Right kidney (tissue), 1 donor: ENCODE measurements at regions not wholly inside any gene's neighbourhood (a gene's known extent, or its start where the extent isn't known, plus 50 kb on each side); places are given as distances from the start of the nearest gene placed in this dataset.

Source experiments
- DNase-seq: peaks from one replicate; pipeline ENCODE4 v3.0.0-alpha.2; 2016

- no peak for DNase-seq
Measured at GRCh38 chr3:194995922-194996321, 275.0 kb downstream of the XXYLT1 start.

GRCh38 chr3:194996746-194997145, 274.2 kb downstream of the XXYLT1 start:
- no peak for DNase-seq

DNA sequence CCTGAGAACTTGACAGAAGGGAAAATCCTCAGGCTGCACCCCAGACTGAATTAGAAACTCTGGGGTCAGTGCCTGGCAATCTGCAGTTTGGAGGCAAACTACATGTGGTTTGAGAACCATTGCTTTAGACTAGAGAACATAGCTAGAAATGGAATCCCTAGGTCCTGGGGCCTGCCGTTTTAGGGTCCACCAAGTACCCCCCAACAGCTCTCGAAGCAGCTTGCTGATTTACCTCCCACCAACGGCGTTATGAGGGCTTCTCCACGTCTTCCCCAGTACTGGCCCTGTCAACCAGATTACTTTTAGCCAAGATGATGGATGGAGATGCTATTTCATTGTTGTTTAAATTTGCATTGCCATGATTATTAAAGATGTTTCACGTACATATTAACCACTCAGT, 272.5 kb downstream of the XXYLT1 start:
- DNase-seq = no peak

GRCh38 chr3:194998948-194999347, 272.0 kb downstream of the XXYLT1 start:
- DNase-seq = no peak

DNA sequence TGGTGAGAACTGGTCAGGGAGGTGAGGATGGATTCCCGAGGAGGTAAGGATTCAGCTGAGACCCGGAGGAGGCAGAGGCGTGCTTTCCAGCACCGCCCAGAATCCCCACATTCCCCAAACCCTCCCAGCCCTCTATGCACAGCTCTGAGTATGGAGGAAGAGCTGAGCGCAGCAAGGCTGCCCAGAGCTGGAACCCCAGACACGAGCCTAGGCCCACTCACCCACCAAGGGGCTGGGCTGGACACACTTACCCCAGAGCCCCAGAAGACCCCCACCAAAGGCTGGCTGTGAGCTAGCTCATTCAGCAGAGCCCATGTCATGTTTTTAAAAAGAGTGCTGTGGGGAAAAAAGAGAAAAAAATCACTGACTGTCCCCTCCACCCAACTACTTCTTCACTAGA, 271.5 kb downstream of the XXYLT1 start:
- DNase-seq = no peak

DNA sequence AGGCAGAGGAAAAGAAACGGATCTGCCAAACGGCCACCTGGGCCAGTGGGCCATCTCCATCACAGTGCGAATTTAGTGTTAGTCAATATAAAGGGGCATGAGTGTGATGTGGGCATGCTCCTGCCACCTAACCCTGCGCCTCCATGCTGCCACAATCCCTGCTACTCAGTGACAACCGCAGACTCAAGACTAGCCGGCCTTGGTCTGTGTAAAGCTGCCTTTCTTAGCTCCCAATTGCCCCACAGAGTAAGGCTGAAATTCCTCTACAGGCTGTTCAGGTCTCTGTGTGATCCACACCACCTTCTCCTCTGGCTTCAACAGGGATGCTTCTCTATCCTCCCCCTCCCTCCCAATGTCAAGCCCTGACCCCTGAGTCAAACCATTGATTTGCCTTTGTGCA, 269.7 kb downstream of the XXYLT1 start:
- no peak for DNase-seq

DNA sequence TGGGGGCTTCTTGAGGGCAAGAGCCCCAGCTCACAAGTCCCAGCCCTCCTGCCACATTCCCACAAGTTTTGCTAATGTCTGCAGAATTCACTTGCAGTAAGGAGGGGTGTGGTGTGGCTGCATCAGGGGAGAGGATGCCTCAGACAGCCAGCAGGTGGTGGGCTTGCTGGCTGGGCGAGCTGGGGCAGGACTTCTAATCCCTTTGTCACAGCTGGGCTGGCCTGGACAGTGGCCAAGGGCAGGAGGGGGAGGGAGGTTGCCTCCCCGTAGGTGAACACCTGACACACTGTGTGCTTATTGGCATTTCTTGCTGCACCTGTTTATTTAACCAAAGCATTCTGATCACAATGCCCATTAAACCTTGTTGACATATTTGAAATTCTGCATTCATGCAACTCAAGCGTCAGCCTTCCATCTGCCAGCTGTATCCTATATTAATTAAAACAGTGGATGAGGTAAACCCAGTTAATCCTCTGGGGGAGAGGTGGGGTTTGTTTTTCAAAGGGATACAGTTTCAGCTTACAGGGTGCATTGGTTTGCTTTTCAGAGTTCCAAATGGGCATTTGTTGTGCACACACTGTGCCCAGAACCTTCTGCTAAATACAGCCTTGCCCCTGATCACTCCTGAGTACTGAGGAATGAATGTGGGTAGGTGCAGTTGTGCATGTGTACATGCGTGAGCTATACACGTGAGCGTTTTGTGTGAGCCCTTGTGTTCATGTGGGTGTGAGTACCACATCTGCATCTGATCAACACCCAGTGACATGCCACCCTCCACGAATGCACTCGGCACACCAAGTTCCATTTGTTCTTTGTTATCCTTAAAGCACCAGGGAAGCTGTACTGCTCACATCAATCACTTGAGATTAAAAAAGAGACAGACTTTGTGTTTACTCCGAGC, 268.7 kb downstream of the XXYLT1 start:
- peak; percentile 71 for DNase-seq

DNA sequence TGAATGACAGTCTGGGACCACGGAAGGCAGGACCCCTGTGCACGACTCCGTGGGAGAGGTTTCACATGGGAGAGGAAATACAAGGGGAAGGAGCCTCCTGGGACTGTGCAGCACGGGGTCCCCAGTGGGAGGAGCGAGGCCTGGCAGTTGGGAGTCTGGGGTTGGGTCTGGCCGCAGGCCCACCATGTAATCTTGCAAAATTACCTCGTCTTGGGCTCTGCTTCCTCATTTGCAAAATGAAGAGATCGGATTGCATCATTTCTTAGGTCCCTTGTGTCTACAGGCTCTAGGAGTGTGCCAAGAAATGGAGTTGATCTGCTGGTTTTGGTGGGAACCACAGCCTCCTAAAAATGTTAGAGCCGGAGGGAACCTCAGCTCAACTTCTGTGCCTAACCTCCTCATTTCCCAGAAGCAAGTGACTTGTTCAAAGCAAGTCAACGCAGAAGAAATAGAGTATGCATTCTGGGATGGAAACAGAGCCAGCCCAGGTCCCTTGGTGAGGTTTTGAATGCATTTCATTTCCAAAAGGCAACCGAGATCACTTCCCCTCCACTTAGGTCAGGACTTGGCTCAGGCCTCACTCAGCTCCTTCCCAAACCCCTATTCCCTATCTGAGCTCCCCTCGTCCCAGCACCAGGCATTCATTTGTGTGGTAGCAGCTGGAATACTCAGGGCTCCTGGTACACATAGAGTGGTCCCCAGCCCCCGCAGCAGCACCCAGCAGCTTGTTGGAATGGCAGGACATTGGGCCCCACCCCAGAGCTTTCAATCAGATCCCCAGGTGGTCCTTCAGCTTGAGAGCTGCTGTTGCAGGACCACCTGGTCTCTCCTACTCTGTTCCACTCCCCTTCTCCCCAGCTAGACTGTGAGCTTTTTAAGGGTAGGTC, 267.7 kb downstream of the XXYLT1 start:
- DNase-seq = no peak

- no peak for DNase-seq
Measured at GRCh38 chr3:195003893-195004289, 267.1 kb downstream of the XXYLT1 start.

- DNase-seq = no peak
Measured at GRCh38 chr3:195004512-195005250, 266.3 kb downstream of the XXYLT1 start.

DNA sequence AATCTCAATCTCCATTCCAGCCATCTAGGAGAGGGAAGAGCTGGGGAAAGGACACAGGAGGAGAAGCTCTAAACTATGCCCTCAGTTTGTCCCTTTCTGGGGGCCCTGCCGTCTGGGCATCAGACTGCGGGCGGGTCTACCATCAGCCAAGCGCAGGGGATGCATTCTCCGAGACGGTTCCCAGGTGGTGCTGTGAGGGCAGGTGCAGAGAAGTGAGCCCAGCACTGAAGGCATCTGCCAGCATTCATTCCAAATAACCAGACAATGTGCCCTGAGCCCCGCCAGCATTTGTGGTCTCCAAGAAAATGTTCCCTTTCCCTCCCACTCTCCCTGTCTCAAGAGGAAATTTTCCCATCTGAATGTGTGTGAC, 265.7 kb downstream of the XXYLT1 start:
- no peak for DNase-seq

DNA sequence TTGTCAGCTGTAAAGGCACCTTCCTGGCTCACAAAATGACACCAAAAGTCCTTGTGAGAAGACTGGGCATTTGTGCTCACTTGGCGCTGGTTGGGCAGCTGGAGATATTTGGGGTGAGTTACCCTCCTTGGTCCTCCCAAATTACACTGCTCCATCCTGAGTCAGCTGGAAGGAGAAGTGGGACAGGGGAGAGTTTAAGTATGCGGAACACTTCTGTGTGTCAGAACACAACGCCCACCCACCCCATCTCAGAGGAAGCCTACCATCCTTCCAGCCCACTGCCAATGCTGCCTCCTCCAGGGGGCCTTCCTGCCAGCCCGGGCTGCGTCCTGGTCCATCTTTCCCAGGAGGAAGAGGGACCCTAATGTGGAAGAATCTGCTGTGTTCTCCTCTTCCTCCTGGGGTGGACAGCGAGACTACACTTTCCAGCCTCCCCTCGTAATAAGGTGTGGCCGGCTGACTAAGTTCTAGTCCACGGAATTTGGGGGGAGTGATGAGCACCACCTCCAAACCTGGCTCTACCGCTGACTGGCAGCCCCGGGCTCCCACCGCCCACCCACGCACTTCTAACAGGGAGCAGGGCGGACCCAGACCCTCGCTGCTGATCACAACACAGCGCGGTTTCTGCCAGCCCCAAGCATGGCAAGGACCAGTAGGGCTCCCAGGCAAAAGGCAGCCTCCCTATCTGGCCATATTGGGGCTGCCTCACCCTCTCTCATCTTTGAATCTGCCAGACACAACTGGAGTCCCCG, 265.0 kb downstream of the XXYLT1 start:
- no peak for DNase-seq

- no peak for DNase-seq
Measured at GRCh38 chr3:195007151-195007550, 263.8 kb downstream of the XXYLT1 start.

DNA sequence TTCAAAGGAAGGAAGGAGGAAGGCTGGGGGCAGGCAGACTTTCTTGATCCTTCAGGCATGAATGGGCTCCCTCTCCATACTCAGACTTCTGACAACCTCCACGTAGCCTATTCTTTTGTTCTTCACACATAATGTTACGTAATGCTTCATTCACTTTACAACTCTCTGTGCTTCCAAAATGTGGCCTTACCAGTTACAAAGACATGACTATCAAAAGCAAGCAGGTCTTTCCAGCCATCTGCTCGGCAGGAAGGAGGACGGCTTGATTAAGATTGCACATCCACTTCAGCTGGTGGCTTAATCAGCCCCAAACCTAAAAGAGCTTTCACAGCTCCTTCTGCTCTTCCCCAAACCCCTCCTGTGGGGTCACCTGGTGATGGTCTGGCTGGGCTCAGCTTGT, 263.2 kb downstream of the XXYLT1 start:
- no peak for DNase-seq

- no peak for DNase-seq
Measured at GRCh38 chr3:195008816-195009215, 262.1 kb downstream of the XXYLT1 start.

DNA sequence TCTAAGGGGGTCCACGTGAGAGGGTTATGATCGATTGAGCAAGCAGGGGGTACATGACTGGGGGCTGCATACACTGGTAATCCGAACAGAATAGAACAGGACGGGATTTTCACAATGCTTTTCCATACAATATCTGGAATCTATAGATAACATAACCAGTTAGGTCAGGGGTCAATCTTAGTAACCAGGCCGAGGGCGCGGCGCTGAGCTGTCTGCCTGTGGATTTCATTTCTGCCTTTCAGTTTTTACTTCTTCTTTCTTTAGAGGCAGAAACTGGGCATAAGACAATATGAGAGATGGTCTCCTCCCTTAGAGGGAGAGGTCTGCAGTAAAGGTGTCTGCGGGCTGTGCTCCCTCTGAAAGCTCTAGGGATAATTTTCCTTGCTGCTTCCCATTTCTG, 261.3 kb downstream of the XXYLT1 start:
- DNase-seq = no peak

GRCh38 chr3:195010551-195011100, 260.3 kb downstream of the XXYLT1 start:
- no peak for DNase-seq

DNA sequence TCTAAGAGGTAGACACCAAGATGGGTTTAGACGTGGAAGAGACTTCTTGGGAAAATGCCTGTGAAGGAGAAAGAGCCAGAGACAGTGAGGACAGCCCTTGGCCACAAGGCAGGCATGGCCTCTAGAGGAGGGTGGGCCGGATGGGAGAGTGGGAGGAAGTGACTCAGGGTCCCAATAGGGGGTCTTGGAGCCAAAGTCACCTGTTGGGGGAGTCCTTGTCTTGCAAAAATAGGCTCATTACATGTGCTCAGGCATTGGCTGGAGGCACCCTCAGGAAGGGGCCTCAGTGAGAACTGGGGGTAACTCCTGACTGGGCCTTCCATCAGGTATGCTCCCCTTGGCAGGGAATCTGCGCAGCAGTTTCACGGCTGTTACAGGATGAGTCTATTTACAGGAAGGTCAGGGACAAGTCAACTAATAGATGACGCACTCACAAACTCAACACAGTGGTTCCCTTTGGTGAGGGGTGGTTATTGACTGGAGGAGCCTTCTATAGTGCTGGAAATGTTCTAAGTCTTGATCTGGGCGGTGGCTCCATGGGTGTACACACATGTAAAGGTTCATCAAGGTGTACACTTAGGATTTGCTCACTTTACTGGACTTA, 259.6 kb downstream of the XXYLT1 start:
- no peak for DNase-seq

- no peak for DNase-seq
Measured at GRCh38 chr3:195012100-195012499, 258.9 kb downstream of the XXYLT1 start.

GRCh38 chr3:195012571-195012970, 258.4 kb downstream of the XXYLT1 start:
- no peak for DNase-seq
